CD14-positive monocyte (primary cell): ENCODE measurements at regions not wholly inside any gene's neighbourhood (a gene's known extent, or its start where the extent isn't known, plus 50 kb on each side); places are given as distances from the start of the nearest gene placed in this dataset.

ENCODE experiments used
- DNase-seq, 3 donors: peaks; one replicate each; pipeline ENCODE4 v3.0.0-alpha.2; 2011 to 2022
- H2AFZ ChIP-seq: 2 replicates; pipeline ENCODE4 v1.6.0; 2012; ENCODE audit warnings: mild to moderate bottlenecking, low read depth, low read length, inconsistent platforms; ENCODE audit not compliant: insufficient read depth, poor library complexity, severe bottlenecking
- H3K27ac ChIP-seq, 2 donors: 1 replicate in 1 of 2; 2 replicates in 1 of 2; pipeline ENCODE4 v1.5.1; 2012 to 2013; ENCODE audit warnings: low read length in 2 of 2, control low read depth in 1 of 2, inconsistent platforms in 1 of 2, low read depth in 1 of 2, mild to moderate bottlenecking in 1 of 2
- H3K27me3 ChIP-seq, 2 donors: one replicate each; pipeline versions ENCODE4 v1.6.0 to v1.6.1; 2011 to 2013; ENCODE audit warnings: low read length in 2 of 2; ENCODE audit not compliant: control insufficient read depth in 2 of 2, insufficient read depth in 2 of 2
- H3K36me3 ChIP-seq, 2 donors: replicated peaks in 1 of 2; 1 replicate in 1 of 2; 2 replicates in 1 of 2; pipeline versions ENCODE4 v1.5.1 to v1.6.1; 2012 to 2013; ENCODE audit warnings: low read length in 2 of 2, control low read depth in 1 of 2, inconsistent platforms in 1 of 2, mild to moderate bottlenecking in 1 of 2; ENCODE audit not compliant: insufficient read depth in 2 of 2, control insufficient read depth in 1 of 2
- H3K4me1 ChIP-seq, 2 donors: 1 replicate in 1 of 2; 2 replicates in 1 of 2; pipeline versions ENCODE4 v1.5.1 to v1.6.1; 2012 to 2013; ENCODE audit warnings: low read length in 2 of 2, control low read depth in 1 of 2, inconsistent platforms in 1 of 2, mild to moderate bottlenecking in 1 of 2, moderate library complexity in 1 of 2; ENCODE audit not compliant: insufficient read depth in 2 of 2, control insufficient read depth in 1 of 2
- H3K4me2 ChIP-seq: replicated peaks from 2 replicates; pipeline ENCODE3; 2012; ENCODE audit warnings: low read length, moderate library complexity, mild to moderate bottlenecking; ENCODE audit not compliant: poor library complexity, severe bottlenecking; ENCODE audit errors: extremely low read depth
- H3K4me3 ChIP-seq, 3 experiments: fragments of 200-600 bp in 1 of 3; sonication (generic) in 1 of 3; replicated peaks in 1 of 3; 1 replicate in 2 of 3; 2 replicates in 1 of 3; pipeline ENCODE4 v1.5.1; 2011 to 2013; ENCODE audit warnings: low read length in 3 of 3, mild to moderate bottlenecking in 3 of 3, control low read depth in 2 of 3, low read depth in 2 of 3, inconsistent platforms in 1 of 3, moderate library complexity in 1 of 3
- H3K79me2 ChIP-seq: 2 replicates; pipeline ENCODE4 v1.6.0; 2012; ENCODE audit warnings: mild to moderate bottlenecking, control low read depth, inconsistent platforms, low read length, moderate library complexity; ENCODE audit not compliant: insufficient read depth
- H3K9ac ChIP-seq: 2 replicates; pipeline ENCODE4 v1.6.0; 2017; ENCODE audit warnings: low read length, mild to moderate bottlenecking; ENCODE audit not compliant: insufficient read depth, poor library complexity, severe bottlenecking
- H3K9me3 ChIP-seq, 2 donors: replicated peaks in 1 of 2; 1 replicate in 1 of 2; 2 replicates in 1 of 2; pipeline versions ENCODE4 v1.5.1 to v1.6.1; 2012 to 2013; ENCODE audit warnings: low read length in 2 of 2, control low read depth in 1 of 2; ENCODE audit not compliant: control insufficient read depth in 1 of 2, insufficient read depth in 1 of 2
- H4K20me1 ChIP-seq: 2 replicates; pipeline ENCODE4 v1.6.0; 2012; ENCODE audit warnings: mild to moderate bottlenecking, low read length, control low read depth, moderate library complexity; ENCODE audit not compliant: insufficient read depth
- H3K27ac Mint-ChIP-seq, 7 donors: one replicate each; pipeline ENCODE4 v1.8.0; 2020; ENCODE audit warnings: mild to moderate bottlenecking in 7 of 7, mixed read lengths in 7 of 7, moderate library complexity in 6 of 7, inconsistent platforms in 2 of 7
- H3K27me3 Mint-ChIP-seq, 3 donors: one replicate each; pipeline ENCODE4 v1.8.0; 2021 to 2022; ENCODE audit warnings: low read depth in 3 of 3, mild to moderate bottlenecking in 3 of 3, mixed read lengths in 3 of 3, moderate library complexity in 3 of 3, inconsistent platforms in 1 of 3
- H3K36me3 Mint-ChIP-seq, 2 donors: one replicate each; pipeline ENCODE4 v1.8.0; 2020; ENCODE audit warnings: mixed read lengths in 2 of 2, inconsistent platforms in 1 of 2, mild to moderate bottlenecking in 1 of 2
- H3K4me1 Mint-ChIP-seq: one replicate; pipeline ENCODE4 v1.8.0; 2020; ENCODE audit warnings: mild to moderate bottlenecking, mixed read lengths
- H3K4me3 Mint-ChIP-seq, 2 donors: one replicate each; pipeline ENCODE4 v1.8.0; 2020; ENCODE audit warnings: mild to moderate bottlenecking in 2 of 2, mixed read lengths in 2 of 2, moderate library complexity in 1 of 2
- H3K9me3 Mint-ChIP-seq, 7 donors: one replicate each; pipeline ENCODE4 v1.8.0; 2020 to 2022; ENCODE audit warnings: mixed read lengths in 7 of 7, mild to moderate bottlenecking in 6 of 7, moderate library complexity in 6 of 7, inconsistent platforms in 2 of 7
- CTCF ChIP-seq: fragments of 200-600 bp; IDR thresholded peaks from one replicate; pipeline ENCODE4 v1.8.0; 2022; ENCODE audit warnings: antibody characterized with exemption, mild to moderate bottlenecking
- WGBS: methylation state at CpG from one replicate; pipeline ENCODE4 v1.1.5; 2013; ENCODE audit warnings: missing lambda C conversion rate; ENCODE audit not compliant: insufficient coverage; 5-methylcytosine and 5-hydroxymethylcytosine counted together
- intact Hi-C, 2 donors: fragments of 100-400 bp; cut with micrococcal nuclease; formaldehyde crosslinking; loops; one replicate each; pipeline versions ENCODE4 v1.15.0 to v1.15.1; 2023

- Histone ChIP-seq H3K27me3 (no peaks in the 10 kb centered on the region), H4K20me1 (no peaks in the 10 kb centered on the region), H3K27ac (no peak overlapping the region), H3K4me2 (no peak overlapping the region), H3K4me3 (no peak overlapping the region), H2AFZ (no peak overlapping the region), H3K9me3 (no peaks in the 10 kb centered on the region), H3K9ac (no peak overlapping the region), H3K79me2 (no peaks in the 10 kb centered on the region), H3K4me1 (no peaks in the 10 kb centered on the region), H3K36me3 (no peaks in the 10 kb centered on the region)
- no peak for TF ChIP-seq CTCF
- Mint-ChIP-seq H3K4me1 (no peaks in the 10 kb centered on the region), H3K27ac (no peak overlapping the region), H3K36me3 (no peaks in the 10 kb centered on the region), H3K27me3 (peaks cover 0 to 2% (median 0%) of the 10 kb centered on the region in 3 donors), H3K9me3 (peaks cover 0 to 5% (median 0%) of the 10 kb centered on the region in 7 donors), H3K4me3 (no peak overlapping the region)
- intact Hi-C loops: no loop called here
- WGBS: no CpG with 5 or more reads among the region's 3 CpGs
- DNase-seq: no peak
Measured at GRCh38 chr3:81245501-81245900, 515.9 kb downstream of the GBE1 start.

GRCh38 chr3:81245043-81245442, 516.4 kb downstream of the GBE1 start:
- intact Hi-C loops: no loop called here

More at GRCh38 chr3:81245043-81245442, 516.4 kb downstream of the GBE1 start:
- Histone ChIP-seq H3K4me1 (no peaks in the 10 kb centered on the region), H3K36me3 (no peaks in the 10 kb centered on the region), H3K4me3 (no peak overlapping the region), H3K79me2 (no peaks in the 10 kb centered on the region), H3K27me3 (no peaks in the 10 kb centered on the region), H3K4me2 (no peak overlapping the region), H3K9ac (no peak overlapping the region), H3K27ac (no peak overlapping the region), H4K20me1 (no peaks in the 10 kb centered on the region), H2AFZ (no peak overlapping the region), H3K9me3 (no peaks in the 10 kb centered on the region)
- no peak for TF ChIP-seq CTCF
- Mint-ChIP-seq H3K4me1 (no peaks in the 10 kb centered on the region), H3K36me3 (no peaks in the 10 kb centered on the region), H3K27ac (no peak overlapping the region), H3K9me3 (peaks cover 0 to 5% (median 0%) of the 10 kb centered on the region in 7 donors), H3K4me3 (no peak overlapping the region), H3K27me3 (peaks cover 0 to 2% (median 0%) of the 10 kb centered on the region in 3 donors)
- WGBS: 93% methylated on average over 2 of the region's 2 CpGs
- DNase-seq: no peak
